ENCODE measurements at regions not wholly inside any gene's neighbourhood (a gene's known extent, or its start where the extent isn't known, plus 50 kb on each side); places are given as distances from the start of the nearest gene placed in this dataset.

GRCh38 chr2:10242998-10243925 lies 59.4 kb upstream of the HPCAL1 start:
- intact Hi-C loops (cut with DNase I, micrococcal nuclease), result no loop called here
- Histone ChIP-seq H3K9me3 (no peaks in the 10 kb centered on the region), H3K4me1 (ENCODE audit: low read depth) (no peaks in the 10 kb centered on the region), H3K36me3 (ENCODE audit: low read depth) (no peaks in the 10 kb centered on the region), H3K4me3 (no peak overlapping the region)
- TF ChIP-seq CTCF (IDR thresholded peaks at IDR 0.05), result no peak
- DNase-seq (peak in 1 of 3 donors; percentile 9), ATAC-seq (no peak)

- DNase-seq (peak in 1 of 3 donors; percentile 4), ATAC-seq (no peak)
- no peaks in the 10 kb centered on the region for H3K9me3 ChIP-seq
- H3K4me1 ChIP-seq (ENCODE audit: low read depth), result no peaks in the 10 kb centered on the region
- no peak overlapping the region for H3K4me3 ChIP-seq
- intact Hi-C loops (cut with DNase I, micrococcal nuclease), result no loop called here
- TF ChIP-seq CTCF (IDR thresholded peaks at IDR 0.05), result no peak
- no peaks in the 10 kb centered on the region for H3K36me3 ChIP-seq (ENCODE audit: low read depth)
Observed at GRCh38 chr2:10243926-10244270, 58.8 kb upstream of the HPCAL1 start.

- H3K36me3 ChIP-seq (ENCODE audit: low read depth), result no peaks in the 10 kb centered on the region
- no peak overlapping the region for H3K4me3 ChIP-seq
- no peak for ATAC-seq
- intact Hi-C loops (cut with DNase I, micrococcal nuclease), result no loop called here
- peaks cover 7% of the 10 kb centered on the region for H3K9me3 ChIP-seq
- no peak for TF ChIP-seq CTCF (IDR thresholded peaks at IDR 0.05)
- H3K4me1 ChIP-seq (ENCODE audit: low read depth), result no peaks in the 10 kb centered on the region
- peak in 1 of 3 donors; percentile 8 for DNase-seq
Observed at GRCh38 chr2:10245021-10245420, 57.7 kb upstream of the HPCAL1 start.

GRCh38 chr2:10245661-10246060 lies 57.0 kb upstream of the HPCAL1 start:
- Histone ChIP-seq H3K4me1 (ENCODE audit: low read depth) (no peaks in the 10 kb centered on the region), H3K9me3 (peaks cover 13% of the 10 kb centered on the region), H3K36me3 (ENCODE audit: low read depth) (no peaks in the 10 kb centered on the region), H3K4me3 (no peak overlapping the region)
- peak in 1 of 3 donors; percentile 11 for DNase-seq
- ATAC-seq, result no peak
- TF ChIP-seq CTCF (IDR thresholded peaks at IDR 0.05), result no peak
- intact Hi-C loops (cut with DNase I, micrococcal nuclease), result no loop called here

GRCh38 chr2:10246370-10246769 lies 56.3 kb upstream of the HPCAL1 start:
- Histone ChIP-seq H3K4me3 (no peak overlapping the region), H3K36me3 (ENCODE audit: low read depth) (no peaks in the 10 kb centered on the region), H3K9me3 (peaks cover 14% of the 10 kb centered on the region), H3K4me1 (ENCODE audit: low read depth) (no peaks in the 10 kb centered on the region)
- TF ChIP-seq CTCF (IDR thresholded peaks at IDR 0.05), result no peak
- intact Hi-C loops (cut with DNase I, micrococcal nuclease), result no loop called here
- DNase-seq (peak in 1 of 3 donors; percentile 3), ATAC-seq (no peak)
